ENCODE measurements at regions not wholly inside any gene's neighbourhood (a gene's known extent, or its start where the extent isn't known, plus 50 kb on each side); places are given as distances from the start of the nearest gene placed in this dataset.

GRCh38 chr5:96227957-96228356 lies 205.1 kb downstream of the PCSK1 start:
- no peak for TF ChIP-seq CTCF (conservative IDR thresholded peaks at IDR 0.05)
- no peak for TF ChIP-seq ZFX (IDR thresholded peaks at IDR 0.05)

Data from C4-2B (cell line).